ENCODE measurements at regions not wholly inside any gene's neighbourhood (a gene's known extent, or its start where the extent isn't known, plus 50 kb on each side); places are given as distances from the start of the nearest gene placed in this dataset.
"Not testable (repeated sequence)": the region's sequence is repeated elsewhere in the genome, so short reads cannot be mapped to it uniquely, and the experiment has no call there.

GRCh38 chr9:43089337-43089736 lies 905.9 kb downstream of the SPATA31A6 start:
- H3K9ac ChIP-seq (ENCODE audit: low read length in 5 of 5); H3K27ac ChIP-seq (ENCODE audit: low read depth, low read length); H3K4me1 ChIP-seq (ENCODE audit: control insufficient read depth in 5 of 5, insufficient read depth in 5 of 5, low read length in 5 of 5); H3K36me3 ChIP-seq (ENCODE audit: control insufficient read depth in 5 of 5, insufficient read depth in 5 of 5, low read length in 5 of 5); H3K9me3 ChIP-seq (ENCODE audit: control insufficient read depth in 5 of 5, low read length in 5 of 5); H3K27me3 ChIP-seq (ENCODE audit: control insufficient read depth in 5 of 5, insufficient read depth in 4 of 5, low read length in 5 of 5); H3K4me3 ChIP-seq (ENCODE audit: low read depth in 1 of 5, low read length in 5 of 5): not testable (repeated sequence)

GRCh38 chr9:43110376-43110775 lies 926.9 kb downstream of the SPATA31A6 start:
- not testable (repeated sequence) for H3K27ac ChIP-seq (ENCODE audit: low read depth, low read length); H3K4me1 ChIP-seq (ENCODE audit: control insufficient read depth in 5 of 5, insufficient read depth in 5 of 5, low read length in 5 of 5); H3K9ac ChIP-seq (ENCODE audit: low read length in 5 of 5); H3K9me3 ChIP-seq (ENCODE audit: control insufficient read depth in 5 of 5, low read length in 5 of 5); H3K36me3 ChIP-seq (ENCODE audit: control insufficient read depth in 5 of 5, insufficient read depth in 5 of 5, low read length in 5 of 5); H3K27me3 ChIP-seq (ENCODE audit: control insufficient read depth in 5 of 5, insufficient read depth in 4 of 5, low read length in 5 of 5); H3K4me3 ChIP-seq (ENCODE audit: low read depth in 1 of 5, low read length in 5 of 5)

GRCh38 chr9:43112846-43113245 lies 929.4 kb downstream of the SPATA31A6 start:
- not testable (repeated sequence) for H3K9me3 ChIP-seq (ENCODE audit: control insufficient read depth in 5 of 5, low read length in 5 of 5); H3K9ac ChIP-seq (ENCODE audit: low read length in 5 of 5); H3K4me1 ChIP-seq (ENCODE audit: control insufficient read depth in 5 of 5, insufficient read depth in 5 of 5, low read length in 5 of 5); H3K27me3 ChIP-seq (ENCODE audit: control insufficient read depth in 5 of 5, insufficient read depth in 4 of 5, low read length in 5 of 5); H3K4me3 ChIP-seq (ENCODE audit: low read depth in 1 of 5, low read length in 5 of 5); H3K36me3 ChIP-seq (ENCODE audit: control insufficient read depth in 5 of 5, insufficient read depth in 5 of 5, low read length in 5 of 5); H3K27ac ChIP-seq (ENCODE audit: low read depth, low read length)

GRCh38 chr9:43115813-43116229 lies 932.4 kb downstream of the SPATA31A6 start:
- not testable (repeated sequence) for H3K27me3 ChIP-seq (ENCODE audit: control insufficient read depth in 5 of 5, insufficient read depth in 4 of 5, low read length in 5 of 5); H3K9me3 ChIP-seq (ENCODE audit: control insufficient read depth in 5 of 5, low read length in 5 of 5); H3K36me3 ChIP-seq (ENCODE audit: control insufficient read depth in 5 of 5, insufficient read depth in 5 of 5, low read length in 5 of 5); H3K27ac ChIP-seq (ENCODE audit: low read depth, low read length); H3K9ac ChIP-seq (ENCODE audit: low read length in 5 of 5); H3K4me3 ChIP-seq (ENCODE audit: low read depth in 1 of 5, low read length in 5 of 5)
- peaks cover 0 to 16% (median 0%) of the 10 kb centered on the region in 5 donors for H3K4me1 ChIP-seq (ENCODE audit: control insufficient read depth in 5 of 5, insufficient read depth in 5 of 5, low read length in 5 of 5)

- not testable (repeated sequence) for H3K27ac ChIP-seq (ENCODE audit: low read depth, low read length); H3K9me3 ChIP-seq (ENCODE audit: control insufficient read depth in 5 of 5, low read length in 5 of 5); H3K36me3 ChIP-seq (ENCODE audit: control insufficient read depth in 5 of 5, insufficient read depth in 5 of 5, low read length in 5 of 5); H3K4me3 ChIP-seq (ENCODE audit: low read depth in 1 of 5, low read length in 5 of 5); H3K27me3 ChIP-seq (ENCODE audit: control insufficient read depth in 5 of 5, insufficient read depth in 4 of 5, low read length in 5 of 5); H3K9ac ChIP-seq (ENCODE audit: low read length in 5 of 5)
- H3K4me1 ChIP-seq (ENCODE audit: control insufficient read depth in 5 of 5, insufficient read depth in 5 of 5, low read length in 5 of 5), result peaks cover 0 to 16% (median 3%) of the 10 kb centered on the region in 5 donors
Observed at GRCh38 chr9:43118088-43118865, 934.8 kb downstream of the SPATA31A6 start.

- H3K27ac ChIP-seq (ENCODE audit: low read depth, low read length); H3K9ac ChIP-seq (ENCODE audit: low read length in 5 of 5); H3K4me3 ChIP-seq (ENCODE audit: low read depth in 1 of 5, low read length in 5 of 5); H3K9me3 ChIP-seq (ENCODE audit: control insufficient read depth in 5 of 5, low read length in 5 of 5); H3K36me3 ChIP-seq (ENCODE audit: control insufficient read depth in 5 of 5, insufficient read depth in 5 of 5, low read length in 5 of 5); H3K27me3 ChIP-seq (ENCODE audit: control insufficient read depth in 5 of 5, insufficient read depth in 4 of 5, low read length in 5 of 5): not testable (repeated sequence)
- H3K4me1 ChIP-seq (ENCODE audit: control insufficient read depth in 5 of 5, insufficient read depth in 5 of 5, low read length in 5 of 5), result peaks cover 0 to 19% (median 5%) of the 10 kb centered on the region in 5 donors
Observed at GRCh38 chr9:43119565-43119964, 936.1 kb downstream of the SPATA31A6 start.

- H3K9ac ChIP-seq (ENCODE audit: low read length in 5 of 5); H3K27ac ChIP-seq (ENCODE audit: low read depth, low read length): not testable (repeated sequence)
- H3K4me1 ChIP-seq (ENCODE audit: control insufficient read depth in 5 of 5, insufficient read depth in 5 of 5, low read length in 5 of 5), result peaks cover 0 to 21% (median 8%) of the 10 kb centered on the region in 5 donors
Observed at GRCh38 chr9:43119978-43120377, 936.5 kb downstream of the SPATA31A6 start.

GRCh38 chr9:43125894-43126293 lies 942.4 kb downstream of the SPATA31A6 start:
- not testable (repeated sequence) for H3K9me3 ChIP-seq (ENCODE audit: control insufficient read depth in 5 of 5, low read length in 5 of 5); H3K9ac ChIP-seq (ENCODE audit: low read length in 5 of 5); H3K27ac ChIP-seq (ENCODE audit: low read depth, low read length); H3K27me3 ChIP-seq (ENCODE audit: control insufficient read depth in 5 of 5, insufficient read depth in 4 of 5, low read length in 5 of 5); H3K36me3 ChIP-seq (ENCODE audit: control insufficient read depth in 5 of 5, insufficient read depth in 5 of 5, low read length in 5 of 5)
- Histone ChIP-seq H3K4me1 (ENCODE audit: control insufficient read depth in 5 of 5, insufficient read depth in 5 of 5, low read length in 5 of 5) (peaks cover 0 to 19% (median 8%) of the 10 kb centered on the region in 5 donors), H3K4me3 (ENCODE audit: low read depth in 1 of 5, low read length in 5 of 5) (peak overlapping the region; percentile 45 to 72 (median 63))

More at GRCh38 chr9:43119978-43120377, 936.5 kb downstream of the SPATA31A6 start:
- not testable (repeated sequence) for H3K27me3 ChIP-seq (ENCODE audit: control insufficient read depth in 5 of 5, insufficient read depth in 4 of 5, low read length in 5 of 5); H3K36me3 ChIP-seq (ENCODE audit: control insufficient read depth in 5 of 5, insufficient read depth in 5 of 5, low read length in 5 of 5); H3K9me3 ChIP-seq (ENCODE audit: control insufficient read depth in 5 of 5, low read length in 5 of 5); H3K4me3 ChIP-seq (ENCODE audit: low read depth in 1 of 5, low read length in 5 of 5)

- H3K27ac ChIP-seq (ENCODE audit: low read depth, low read length), result peak overlapping the region; percentile 49
- H3K9ac ChIP-seq (ENCODE audit: low read length in 5 of 5), result peak overlapping the region in 3 of 5 donors; percentile 16 to 64 (median 39)
Observed at GRCh38 chr9:43127026-43127775, 943.7 kb downstream of the SPATA31A6 start.

GRCh38 chr9:43127949-43128348 lies 944.5 kb downstream of the SPATA31A6 start:
- not testable (repeated sequence) for H3K9me3 ChIP-seq (ENCODE audit: control insufficient read depth in 5 of 5, low read length in 5 of 5); H3K27me3 ChIP-seq (ENCODE audit: control insufficient read depth in 5 of 5, insufficient read depth in 4 of 5, low read length in 5 of 5); H3K27ac ChIP-seq (ENCODE audit: low read depth, low read length); H3K4me3 ChIP-seq (ENCODE audit: low read depth in 1 of 5, low read length in 5 of 5); H3K9ac ChIP-seq (ENCODE audit: low read length in 5 of 5); H3K36me3 ChIP-seq (ENCODE audit: control insufficient read depth in 5 of 5, insufficient read depth in 5 of 5, low read length in 5 of 5)
- peaks cover 0 to 21% (median 8%) of the 10 kb centered on the region in 5 donors for H3K4me1 ChIP-seq (ENCODE audit: control insufficient read depth in 5 of 5, insufficient read depth in 5 of 5, low read length in 5 of 5)

More at GRCh38 chr9:43127026-43127775, 943.7 kb downstream of the SPATA31A6 start:
- H3K36me3 ChIP-seq (ENCODE audit: control insufficient read depth in 5 of 5, insufficient read depth in 5 of 5, low read length in 5 of 5); H3K27me3 ChIP-seq (ENCODE audit: control insufficient read depth in 5 of 5, insufficient read depth in 4 of 5, low read length in 5 of 5); H3K9me3 ChIP-seq (ENCODE audit: control insufficient read depth in 5 of 5, low read length in 5 of 5): not testable (repeated sequence)
- Histone ChIP-seq H3K4me1 (ENCODE audit: control insufficient read depth in 5 of 5, insufficient read depth in 5 of 5, low read length in 5 of 5) (peaks cover 0 to 21% (median 8%) of the 10 kb centered on the region in 5 donors), H3K4me3 (ENCODE audit: low read depth in 1 of 5, low read length in 5 of 5) (peak overlapping the region; percentile 45 to 70 (median 63))
